ENCODE measurements at regions not wholly inside any gene's neighbourhood (a gene's known extent, or its start where the extent isn't known, plus 50 kb on each side); places are given as distances from the start of the nearest gene placed in this dataset.

DNA sequence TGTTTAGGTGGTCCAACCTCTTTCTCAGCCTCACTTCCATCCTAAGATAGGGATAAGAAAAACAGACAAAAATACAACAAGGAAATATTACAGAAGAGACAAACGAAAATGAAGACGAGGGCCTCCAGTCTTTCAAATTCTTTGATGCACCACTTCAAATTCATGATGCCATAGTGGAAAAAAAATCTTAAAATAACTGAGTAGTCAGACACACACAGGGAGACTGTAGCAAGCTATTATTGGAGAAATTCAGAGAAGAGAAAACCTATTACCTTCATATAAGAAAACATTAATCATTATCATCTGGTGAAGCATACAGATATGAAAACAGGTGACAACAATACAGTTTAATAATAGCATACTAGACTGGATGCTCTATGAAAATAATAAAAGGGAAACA, 548.2 kb downstream of the KCTD12 start:
- Histone ChIP-seq H3K4me1 (no peaks in the 10 kb centered on the region), H3K9me3 (no peaks in the 10 kb centered on the region), H3K36me3 (peaks cover 0 to 2% of the 10 kb centered on the region in 2 donors), H3K27ac (no peak overlapping the region), H3K4me3 (no peak overlapping the region), H3K27me3 (no peaks in the 10 kb centered on the region)
- TF ChIP-seq POLR2A (IDR thresholded peaks at IDR 0.05), result no peak
- TF ChIP-seq, protein P1, sequence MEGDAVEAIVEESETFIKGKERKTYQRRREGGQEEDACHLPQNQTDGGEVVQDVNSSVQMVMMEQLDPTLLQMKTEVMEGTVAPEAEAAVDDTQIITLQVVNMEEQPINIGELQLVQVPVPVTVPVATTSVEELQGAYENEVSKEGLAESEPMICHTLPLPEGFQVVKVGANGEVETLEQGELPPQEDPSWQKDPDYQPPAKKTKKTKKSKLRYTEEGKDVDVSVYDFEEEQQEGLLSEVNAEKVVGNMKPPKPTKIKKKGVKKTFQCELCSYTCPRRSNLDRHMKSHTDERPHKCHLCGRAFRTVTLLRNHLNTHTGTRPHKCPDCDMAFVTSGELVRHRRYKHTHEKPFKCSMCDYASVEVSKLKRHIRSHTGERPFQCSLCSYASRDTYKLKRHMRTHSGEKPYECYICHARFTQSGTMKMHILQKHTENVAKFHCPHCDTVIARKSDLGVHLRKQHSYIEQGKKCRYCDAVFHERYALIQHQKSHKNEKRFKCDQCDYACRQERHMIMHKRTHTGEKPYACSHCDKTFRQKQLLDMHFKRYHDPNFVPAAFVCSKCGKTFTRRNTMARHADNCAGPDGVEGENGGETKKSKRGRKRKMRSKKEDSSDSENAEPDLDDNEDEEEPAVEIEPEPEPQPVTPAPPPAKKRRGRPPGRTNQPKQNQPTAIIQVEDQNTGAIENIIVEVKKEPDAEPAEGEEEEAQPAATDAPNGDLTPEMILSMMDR (IDR thresholded peaks at IDR 0.05), result no peak
- intact Hi-C loops (cut with DNase I; ENCODE audit: low total_unique reads), result no loop called here
- no peak for DNase-seq

GRCh38 chr13:76336889-76337844, 549.0 kb downstream of the KCTD12 start:
- Histone ChIP-seq H3K4me1 (no peaks in the 10 kb centered on the region), H3K27ac (no peak overlapping the region)
- no peak for TF ChIP-seq POLR2A (IDR thresholded peaks at IDR 0.05)
- TF ChIP-seq, protein P1 (IDR thresholded peaks at IDR 0.05), result no peak

DNA sequence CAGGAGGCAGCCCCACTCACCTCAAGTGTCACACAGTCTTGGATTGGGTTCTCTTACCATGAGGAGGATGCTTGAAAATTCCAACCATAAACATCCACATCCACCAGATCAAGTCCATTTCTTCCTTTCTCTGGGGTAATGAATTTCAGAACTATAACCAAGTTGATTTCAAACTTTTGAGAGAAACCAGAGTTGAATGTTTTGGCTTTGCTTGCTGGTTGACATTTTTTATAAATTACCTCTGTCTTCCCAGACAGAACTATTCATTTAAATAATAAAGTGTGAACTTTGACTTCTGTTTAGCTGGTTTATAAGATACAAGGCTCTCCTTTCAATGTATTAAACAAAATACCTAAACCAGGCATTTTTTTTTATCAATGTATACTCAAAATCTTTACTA, 550.7 kb downstream of the KCTD12 start:
- no peaks in the 10 kb centered on the region for H3K9me3 ChIP-seq
- no peak overlapping the region for H3K27ac ChIP-seq
- H3K4me3 ChIP-seq, result no peak overlapping the region
- intact Hi-C loops (cut with DNase I; ENCODE audit: low total_unique reads), result no loop called here
- DNase-seq, result no peak
- TF ChIP-seq, protein P1 (IDR thresholded peaks at IDR 0.05), result no peak
- no peak for TF ChIP-seq POLR2A (IDR thresholded peaks at IDR 0.05)
- no peaks in the 10 kb centered on the region for H3K36me3 ChIP-seq
- H3K4me1 ChIP-seq, result no peaks in the 10 kb centered on the region
- H3K27me3 ChIP-seq, result no peaks in the 10 kb centered on the region

More at GRCh38 chr13:76336889-76337844, 549.0 kb downstream of the KCTD12 start:
- Histone ChIP-seq H3K4me3 (no peak overlapping the region), H3K27me3 (no peaks in the 10 kb centered on the region), H3K9me3 (no peaks in the 10 kb centered on the region), H3K36me3 (peaks cover 0 to 2% of the 10 kb centered on the region in 2 donors)
- intact Hi-C loops (cut with DNase I; ENCODE audit: low total_unique reads), result no loop called here
- DNase-seq, result no peak

DNA sequence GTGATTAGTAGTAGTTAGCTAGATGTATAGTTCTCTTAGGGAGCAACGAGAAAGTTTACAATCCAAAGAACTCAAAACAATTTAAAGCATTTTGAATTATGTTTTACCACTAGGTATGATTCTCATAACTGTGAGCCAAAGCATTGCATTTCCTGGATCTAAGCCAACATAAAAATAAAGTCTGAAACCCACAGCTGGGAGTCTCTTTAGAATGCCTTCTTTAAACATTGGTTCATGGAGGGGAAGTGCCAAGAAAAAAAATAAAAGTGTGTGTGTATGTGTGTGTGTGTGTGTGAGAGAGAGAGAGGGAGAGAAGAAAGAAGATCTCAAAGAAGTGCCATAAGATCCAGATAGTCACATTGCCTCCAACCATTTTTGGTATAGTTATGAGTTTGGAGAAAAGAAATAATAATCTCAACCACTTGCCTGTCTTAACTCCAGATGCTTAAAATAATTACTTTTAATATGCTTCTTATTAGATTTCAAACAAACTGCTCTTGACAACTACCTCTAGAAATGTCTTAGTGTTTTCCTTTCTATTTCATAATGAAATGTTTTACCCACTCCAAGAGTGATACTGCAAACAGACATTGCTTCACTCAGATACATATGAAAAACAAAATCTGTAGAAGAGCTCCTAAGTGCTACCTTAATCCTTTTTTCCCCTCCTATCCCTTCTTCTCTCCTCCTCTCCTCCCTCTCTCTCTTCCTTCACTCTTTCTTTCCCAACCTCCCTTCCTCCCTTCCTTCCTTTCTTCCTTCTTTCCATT, 554.1 kb downstream of the KCTD12 start:
- Histone ChIP-seq H3K4me3 (no peak overlapping the region), H3K27me3 (no peaks in the 10 kb centered on the region), H3K9me3 (no peaks in the 10 kb centered on the region), H3K27ac (no peak overlapping the region), H3K36me3 (no peaks in the 10 kb centered on the region), H3K4me1 (no peaks in the 10 kb centered on the region)
- intact Hi-C loops (cut with DNase I; ENCODE audit: low total_unique reads), result no loop called here
- DNase-seq, result no peak
- TF ChIP-seq, protein P1 (IDR thresholded peaks at IDR 0.05), result no peak
- TF ChIP-seq POLR2A (IDR thresholded peaks at IDR 0.05), result no peak

DNA sequence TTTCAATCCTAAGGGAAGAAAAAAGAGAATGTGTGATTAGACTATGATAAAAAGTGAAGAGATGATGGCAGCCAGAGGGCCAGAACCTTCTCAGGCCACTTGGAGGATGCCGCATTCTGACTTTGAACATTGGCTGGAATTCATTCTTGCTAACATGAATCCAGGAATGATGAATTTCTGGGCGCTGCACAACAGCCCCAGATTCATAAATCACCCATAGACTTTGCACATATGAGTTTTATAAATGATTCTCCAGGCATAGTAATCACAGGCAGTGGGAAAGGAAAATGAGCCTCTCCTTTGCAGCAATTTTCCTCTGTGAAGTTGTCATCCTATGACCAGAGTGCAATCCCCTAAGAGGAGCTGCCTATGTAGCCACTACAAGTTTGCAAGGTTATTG, 555.4 kb downstream of the KCTD12 start:
- H3K4me1 ChIP-seq, result no peaks in the 10 kb centered on the region
- TF ChIP-seq, protein P1 (IDR thresholded peaks at IDR 0.05), result no peak
- no peak for TF ChIP-seq POLR2A (IDR thresholded peaks at IDR 0.05)
- H3K4me3 ChIP-seq, result no peak overlapping the region
- H3K27me3 ChIP-seq, result no peaks in the 10 kb centered on the region
- intact Hi-C loops (cut with DNase I; ENCODE audit: low total_unique reads), result no loop called here
- no peaks in the 10 kb centered on the region for H3K9me3 ChIP-seq
- no peak for DNase-seq
- no peaks in the 10 kb centered on the region for H3K36me3 ChIP-seq
- no peak overlapping the region for H3K27ac ChIP-seq
